Right kidney (tissue), 1 donor: ENCODE measurements at regions not wholly inside any gene's neighbourhood (a gene's known extent, or its start where the extent isn't known, plus 50 kb on each side); places are given as distances from the start of the nearest gene placed in this dataset.

Experiments
- DNase-seq: peaks from one replicate; pipeline ENCODE4 v3.0.0-alpha.2; 2016

- DNase-seq = no peak
Observed at GRCh38 chr12:127240249-127240929, 1026.6 kb upstream of the TMEM132C start.

GRCh38 chr12:127241072-127241817 lies 1025.7 kb upstream of the TMEM132C start:
- DNase-seq = no peak

DNA sequence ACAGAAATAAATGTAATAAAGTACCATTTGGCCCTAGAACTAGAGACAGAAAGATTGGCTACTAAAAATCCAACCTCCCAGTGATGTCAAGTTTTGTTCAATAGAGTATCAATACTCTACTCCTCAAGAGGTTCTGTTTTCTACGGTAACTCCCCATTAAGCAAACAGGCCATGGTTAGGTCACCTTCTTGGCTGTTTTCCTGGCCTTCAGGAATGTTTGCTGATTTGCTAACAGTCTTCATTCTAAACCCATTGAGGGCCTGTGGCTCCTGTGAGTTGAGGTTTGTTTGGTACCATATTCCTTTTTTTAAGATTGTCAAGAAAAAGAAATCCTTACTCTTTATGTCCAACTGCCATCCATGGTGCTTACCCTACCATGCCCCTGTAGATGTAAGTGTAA lies 1022.0 kb upstream of the TMEM132C start:
- DNase-seq = no peak

GRCh38 chr12:127245437-127245836 lies 1021.5 kb upstream of the TMEM132C start:
- no peak for DNase-seq

- DNase-seq = no peak
Observed at GRCh38 chr12:127247937-127248336, 1019.0 kb upstream of the TMEM132C start.

DNA sequence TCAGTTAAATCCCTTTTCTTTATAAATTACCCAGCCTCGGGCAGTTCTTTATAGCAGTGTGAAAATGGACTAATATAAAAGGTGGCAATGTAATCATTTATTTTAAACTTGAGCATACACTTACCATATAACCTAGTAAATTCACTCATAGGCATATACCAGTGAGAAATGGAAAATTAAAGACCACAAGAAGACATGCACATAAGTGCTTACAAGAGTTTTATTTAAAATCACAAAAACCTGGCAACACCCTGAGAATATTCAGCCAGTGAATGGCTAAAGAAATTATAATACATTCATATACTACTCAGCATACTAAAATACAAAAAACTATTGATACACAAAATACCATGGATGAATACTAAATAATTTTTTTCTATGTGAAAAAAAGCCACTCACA lies 1017.5 kb upstream of the TMEM132C start:
- no peak for DNase-seq

- DNase-seq = no peak
Observed at GRCh38 chr12:127253797-127254327, 1013.1 kb upstream of the TMEM132C start.

GRCh38 chr12:127254420-127254955 lies 1012.5 kb upstream of the TMEM132C start:
- no peak for DNase-seq

DNA sequence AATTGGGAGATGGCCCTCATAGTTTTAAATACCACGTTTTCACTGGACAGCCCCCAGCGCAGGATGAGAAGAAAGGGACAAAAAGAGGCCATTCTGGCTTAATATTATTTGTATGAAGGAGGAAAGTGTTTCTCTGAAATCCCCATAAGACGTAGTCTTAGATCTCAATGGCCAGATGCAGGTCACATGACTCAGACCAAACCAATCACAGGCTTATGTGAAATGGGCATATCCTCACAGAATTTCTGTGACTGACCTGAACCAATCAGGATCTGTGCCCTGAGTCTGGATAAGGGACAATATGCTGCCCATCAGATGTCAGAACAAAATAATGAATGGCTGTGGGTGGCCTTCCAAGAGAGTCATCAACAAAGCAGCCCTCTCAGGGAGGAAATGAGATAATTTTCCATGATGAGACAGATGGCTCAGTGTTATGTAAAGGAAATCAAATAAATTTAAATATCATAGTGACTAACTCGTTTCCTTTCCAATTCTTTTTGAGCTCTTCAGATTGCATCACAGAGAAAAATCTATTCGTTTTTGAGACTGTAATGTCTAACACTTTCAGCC lies 1009.5 kb upstream of the TMEM132C start:
- DNase-seq = no peak

DNA sequence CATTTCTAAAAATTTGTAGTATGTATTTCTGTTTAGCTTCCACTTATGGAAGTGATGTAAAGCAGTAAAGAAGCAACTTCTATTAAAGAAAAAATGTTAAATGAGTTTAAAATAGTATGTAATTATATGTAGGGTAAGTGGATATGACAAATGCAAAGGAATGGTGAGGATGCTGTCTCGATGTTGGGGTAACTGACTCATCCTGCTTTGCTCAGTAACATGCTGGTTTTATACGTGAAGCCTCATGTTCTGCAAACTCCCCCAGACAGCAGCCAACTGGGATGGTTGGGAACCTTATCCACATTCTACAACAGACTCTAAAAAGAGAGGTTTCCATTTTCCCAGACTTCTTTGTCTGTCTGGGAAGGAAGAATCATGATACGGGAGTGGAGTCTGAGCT lies 1006.4 kb upstream of the TMEM132C start:
- DNase-seq = no peak

DNA sequence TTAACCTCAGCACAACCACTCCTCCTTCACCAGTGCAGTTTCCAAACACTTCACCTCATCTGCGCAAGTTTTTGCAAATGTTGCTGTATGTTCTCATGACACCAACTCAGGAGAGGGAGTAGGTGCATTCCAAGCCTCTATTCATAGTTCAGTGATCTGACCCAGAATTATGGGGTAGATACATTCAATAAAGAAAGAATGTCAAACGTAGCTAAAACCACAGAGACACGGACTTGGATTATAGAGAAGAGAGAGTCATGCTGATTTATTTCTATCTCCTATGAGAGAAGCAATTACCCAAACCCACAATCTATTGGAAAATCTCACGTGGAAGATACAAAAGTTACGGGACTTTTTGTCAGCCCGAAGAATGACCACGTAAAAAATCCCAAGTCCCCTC lies 1006.0 kb upstream of the TMEM132C start:
- DNase-seq = no peak

- DNase-seq = no peak
Observed at GRCh38 chr12:127262615-127263014, 1004.4 kb upstream of the TMEM132C start.

- DNase-seq = no peak
Observed at GRCh38 chr12:127263621-127264020, 1003.3 kb upstream of the TMEM132C start.

GRCh38 chr12:127267128-127267527 lies 999.8 kb upstream of the TMEM132C start:
- DNase-seq = no peak

- no peak for DNase-seq
Observed at GRCh38 chr12:127268213-127268612, 998.8 kb upstream of the TMEM132C start.

GRCh38 chr12:127268706-127269425 lies 998.1 kb upstream of the TMEM132C start:
- no peak for DNase-seq

DNA sequence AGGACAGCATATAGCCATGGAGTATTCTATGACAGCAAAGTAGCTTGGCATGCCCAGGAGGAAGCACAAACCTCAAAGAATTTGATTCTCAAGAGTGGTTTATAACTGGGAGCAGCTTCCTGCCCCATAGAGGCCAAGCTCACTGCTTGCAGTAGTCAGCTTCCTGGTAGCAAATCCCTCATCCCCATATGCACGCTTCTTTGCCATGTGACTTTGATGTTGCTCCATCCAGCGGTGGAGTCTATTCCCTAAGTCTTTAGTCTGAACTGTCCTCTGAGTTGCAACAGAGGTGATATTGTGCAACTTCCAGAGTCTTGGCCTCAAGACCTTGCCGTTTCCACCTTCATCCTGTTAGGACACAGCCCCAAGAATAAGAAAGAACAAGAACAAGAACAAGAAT lies 996.8 kb upstream of the TMEM132C start:
- no peak for DNase-seq

DNA sequence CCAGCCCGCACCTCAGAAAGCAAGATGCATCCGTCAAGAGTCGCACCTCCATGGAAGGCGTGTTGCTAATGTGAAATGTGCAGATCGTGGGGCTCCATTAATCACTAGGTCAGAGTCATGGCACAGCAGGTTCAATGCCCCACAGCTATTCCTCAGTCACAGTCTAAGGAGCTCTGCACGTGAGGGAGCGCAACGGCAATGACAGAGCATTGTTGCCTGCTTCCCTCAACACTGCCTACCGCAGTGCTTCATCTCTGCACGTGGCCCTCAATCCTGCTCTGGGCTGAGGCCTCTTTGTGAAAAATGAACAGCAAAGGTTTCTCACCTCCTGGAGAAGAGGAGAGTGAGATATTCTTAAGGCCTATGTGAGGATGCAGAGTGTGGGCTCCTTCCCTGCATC lies 995.2 kb upstream of the TMEM132C start:
- no peak for DNase-seq

DNA sequence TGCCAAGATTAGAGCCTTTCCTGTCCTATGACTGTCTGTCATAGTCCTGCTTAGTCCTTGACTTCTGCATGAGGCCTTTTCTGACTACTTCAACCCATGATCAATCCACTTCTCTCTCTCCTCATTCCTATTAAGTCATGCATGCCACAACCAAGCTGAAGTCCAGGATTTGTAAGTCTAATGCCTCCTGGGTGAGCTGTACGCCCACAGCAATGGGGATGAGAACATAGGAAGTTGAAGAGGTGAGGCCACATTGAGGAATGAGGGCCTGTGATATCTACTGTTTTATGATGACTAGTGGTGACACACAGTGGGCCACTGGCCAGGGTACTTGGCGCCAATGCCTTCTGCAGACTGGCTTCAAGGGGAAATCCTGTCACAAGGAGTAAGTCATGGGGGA lies 994.1 kb upstream of the TMEM132C start:
- DNase-seq = no peak

GRCh38 chr12:127273626-127274025 lies 993.3 kb upstream of the TMEM132C start:
- no peak for DNase-seq

GRCh38 chr12:127275416-127275815 lies 991.6 kb upstream of the TMEM132C start:
- no peak for DNase-seq

GRCh38 chr12:127277882-127278281 lies 989.1 kb upstream of the TMEM132C start:
- no peak for DNase-seq

DNA sequence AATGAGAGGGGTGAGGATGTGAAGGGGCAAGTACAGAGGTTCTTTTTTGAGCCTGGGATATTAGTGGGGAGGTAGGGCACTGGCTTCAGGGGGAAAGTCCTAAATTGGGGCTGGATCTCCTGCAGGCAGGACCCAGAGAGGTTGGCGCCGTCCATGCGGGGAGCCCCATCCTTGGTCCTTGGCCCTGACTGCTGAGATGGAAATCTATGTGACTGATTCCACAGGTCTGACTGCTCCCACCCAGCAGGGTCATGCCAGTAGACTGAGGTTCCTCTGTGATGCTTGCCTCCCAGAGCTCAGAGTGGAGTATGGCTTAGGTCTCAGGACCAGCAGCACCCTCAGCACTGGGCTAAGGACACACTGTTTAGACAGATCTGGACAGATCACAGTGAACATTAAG lies 988.6 kb upstream of the TMEM132C start:
- DNase-seq = no peak
